Astrocyte of the spinal cord (primary cell): ENCODE measurements at regions not wholly inside any gene's neighbourhood (a gene's known extent, or its start where the extent isn't known, plus 50 kb on each side); places are given as distances from the start of the nearest gene placed in this dataset.

ENCODE experiments used
- DNase-seq: peaks from one replicate; pipeline ENCODE4 v3.0.0; 2011; ENCODE audit warnings: low read depth, low spot score
- H3K4me3 ChIP-seq: 2 replicates; pipeline ENCODE4 v1.5.1; 2011; ENCODE audit warnings: low read depth, mild to moderate bottlenecking, low read length, moderate library complexity
- CTCF ChIP-seq: IDR thresholded peaks from 2 replicates; pipeline ENCODE4 v1.5.1; 2012; ENCODE audit warnings: low read depth, mild to moderate bottlenecking, low read length, inconsistent platforms
- in situ Hi-C: cut with HindIII; loops from 2 replicates; pipeline ENCODE4 v1.10.0; 2017; ENCODE audit warnings: low sequenced_read_pairs

GRCh38 chr15:31444844-31445243 lies 118.2 kb downstream of the KLF13 start:
- DNase-seq, result no peak
- H3K4me3 ChIP-seq, result no peak overlapping the region
- in situ Hi-C loops, result no loop called here
- TF ChIP-seq CTCF, result no peak

DNA sequence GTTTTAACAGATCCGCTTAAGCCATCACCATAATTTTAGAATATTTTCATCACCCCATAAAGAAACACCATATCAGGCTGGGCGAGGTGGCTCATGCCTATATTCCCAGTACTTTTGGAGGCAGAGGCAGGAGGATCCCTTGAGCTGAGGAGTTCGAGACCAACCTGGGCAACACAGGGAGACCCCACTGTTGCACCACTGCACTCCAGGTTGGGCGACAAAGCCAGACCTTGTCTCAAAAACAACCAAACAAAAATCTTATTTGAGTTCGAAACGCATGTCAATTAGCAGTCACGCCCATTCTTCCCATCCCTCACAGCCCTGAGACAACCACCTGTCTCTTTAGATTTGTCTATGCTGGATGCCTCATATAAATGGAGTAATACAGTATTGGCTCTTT lies 119.9 kb downstream of the KLF13 start:
- TF ChIP-seq CTCF, result no peak
- H3K4me3 ChIP-seq, result no peak overlapping the region
- no peak for DNase-seq
- in situ Hi-C loops, result no loop called here

- no peak for TF ChIP-seq CTCF
- no peak for DNase-seq
- H3K4me3 ChIP-seq, result no peak overlapping the region
- in situ Hi-C loops, result no loop called here
These were observed 121.4 kb downstream of the KLF13 start for GRCh38 chr15:31447931-31448634.

DNA sequence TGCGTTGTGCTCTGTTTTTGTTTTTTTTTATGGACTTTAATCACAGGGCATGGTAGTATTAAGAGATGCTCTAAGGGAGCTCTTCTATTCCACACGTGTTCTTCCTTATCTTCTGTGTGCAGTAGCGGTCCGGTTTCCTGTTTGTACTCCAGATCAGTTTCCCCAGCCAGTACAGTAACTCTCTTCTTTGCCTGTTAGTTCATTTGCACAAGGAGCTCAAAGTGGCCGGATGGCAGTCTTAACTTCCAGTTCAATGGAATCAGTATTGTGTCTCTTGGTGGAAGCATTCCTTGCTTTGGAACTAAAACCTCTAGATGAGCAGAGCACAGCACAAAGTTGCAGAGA lies 122.0 kb downstream of the KLF13 start:
- H3K4me3 ChIP-seq, result no peak overlapping the region
- no peak for TF ChIP-seq CTCF
- in situ Hi-C loops, result no loop called here
- no peak for DNase-seq

DNA sequence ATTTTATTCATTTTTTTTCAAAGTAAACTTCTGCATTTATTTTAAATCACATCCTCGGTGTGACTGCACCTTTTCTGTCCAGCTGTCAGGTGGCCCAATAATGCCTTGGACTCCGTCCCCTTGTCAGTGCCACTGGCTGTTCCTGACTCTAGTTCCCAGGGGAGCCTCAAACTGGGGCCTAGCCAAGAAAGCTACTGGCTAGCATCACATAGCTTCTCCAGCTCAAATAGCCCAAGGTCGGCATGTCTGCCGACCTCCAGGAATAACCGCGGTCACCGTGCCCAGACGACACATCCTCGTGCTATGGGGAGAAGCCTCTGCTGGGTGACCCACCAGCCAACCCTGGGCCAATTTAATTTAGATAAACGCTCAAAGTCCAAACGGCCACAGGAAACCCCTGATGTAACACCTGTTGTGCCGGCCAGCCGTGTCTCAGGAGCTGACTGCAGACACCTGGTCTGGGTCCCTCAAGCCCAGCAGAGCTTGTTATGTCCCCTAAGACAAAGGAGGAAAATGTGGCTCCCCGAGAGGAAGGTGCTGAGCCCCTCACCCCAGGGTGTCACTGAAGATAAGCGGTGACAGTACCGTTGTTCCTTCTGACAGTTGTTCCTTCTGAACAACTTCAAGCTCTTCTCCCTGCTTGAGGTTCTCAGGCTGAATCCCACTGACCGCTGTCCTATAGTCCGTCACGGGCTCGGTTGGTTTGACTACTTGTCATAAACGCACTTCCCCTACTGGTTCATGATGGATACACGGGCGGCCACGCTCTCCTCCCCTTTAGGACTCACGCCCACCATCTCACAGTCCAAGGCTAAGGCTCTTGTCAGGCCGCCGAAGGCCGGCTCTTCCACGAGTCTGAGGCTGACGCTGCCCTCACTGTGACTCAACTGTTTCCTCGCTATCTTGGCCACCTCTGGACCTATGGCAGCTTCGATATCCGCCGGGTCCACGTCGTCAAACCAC lies 126.2 kb downstream of the KLF13 start:
- in situ Hi-C loops, result no loop called here

More for the DNA sequence above, 126.2 kb downstream of the KLF13 start:
- DNase-seq, result no peak
- no peak for TF ChIP-seq CTCF
- H3K4me3 ChIP-seq, result no peak overlapping the region
